Osteocyte (in vitro differentiated cells): ENCODE measurements at regions not wholly inside any gene's neighbourhood (a gene's known extent, or its start where the extent isn't known, plus 50 kb on each side); places are given as distances from the start of the nearest gene placed in this dataset.

ENCODE experiments used
- DNase-seq: peaks from one replicate; pipeline ENCODE4 v3.0.0; 2021; ENCODE audit warnings: mixed read lengths; ENCODE audit not compliant: unreplicated experiment; ENCODE audit errors: extremely low spot score
- H3K27ac Mint-ChIP-seq: one replicate; pipeline ENCODE4 v1.8.0; 2021; ENCODE audit warnings: mild to moderate bottlenecking, mixed read lengths; ENCODE audit not compliant: unreplicated experiment
- H3K27me3 Mint-ChIP-seq: one replicate; pipeline ENCODE4 v1.8.0; 2021; ENCODE audit warnings: mixed read lengths; ENCODE audit not compliant: unreplicated experiment
- H3K36me3 Mint-ChIP-seq: one replicate; pipeline ENCODE4 v1.8.0; 2021; ENCODE audit warnings: mixed read lengths; ENCODE audit not compliant: unreplicated experiment
- H3K4me1 Mint-ChIP-seq: one replicate; pipeline ENCODE4 v1.8.0; 2021; ENCODE audit warnings: mixed read lengths; ENCODE audit not compliant: unreplicated experiment
- H3K4me3 Mint-ChIP-seq: one replicate; pipeline ENCODE4 v1.8.0; 2021; ENCODE audit warnings: mild to moderate bottlenecking, moderate library complexity, mixed read lengths; ENCODE audit not compliant: unreplicated experiment
- H3K9me3 Mint-ChIP-seq: one replicate; pipeline ENCODE4 v1.8.0; 2021; ENCODE audit warnings: mixed read lengths; ENCODE audit not compliant: unreplicated experiment
- CTCF ChIP-seq: fragments of 200-600 bp; sonication (generic); IDR thresholded peaks from 2 replicates; pipeline ENCODE4 v1.5.0; 2021; ENCODE audit warnings: antibody characterized with exemption, mild to moderate bottlenecking, moderate library complexity

DNA sequence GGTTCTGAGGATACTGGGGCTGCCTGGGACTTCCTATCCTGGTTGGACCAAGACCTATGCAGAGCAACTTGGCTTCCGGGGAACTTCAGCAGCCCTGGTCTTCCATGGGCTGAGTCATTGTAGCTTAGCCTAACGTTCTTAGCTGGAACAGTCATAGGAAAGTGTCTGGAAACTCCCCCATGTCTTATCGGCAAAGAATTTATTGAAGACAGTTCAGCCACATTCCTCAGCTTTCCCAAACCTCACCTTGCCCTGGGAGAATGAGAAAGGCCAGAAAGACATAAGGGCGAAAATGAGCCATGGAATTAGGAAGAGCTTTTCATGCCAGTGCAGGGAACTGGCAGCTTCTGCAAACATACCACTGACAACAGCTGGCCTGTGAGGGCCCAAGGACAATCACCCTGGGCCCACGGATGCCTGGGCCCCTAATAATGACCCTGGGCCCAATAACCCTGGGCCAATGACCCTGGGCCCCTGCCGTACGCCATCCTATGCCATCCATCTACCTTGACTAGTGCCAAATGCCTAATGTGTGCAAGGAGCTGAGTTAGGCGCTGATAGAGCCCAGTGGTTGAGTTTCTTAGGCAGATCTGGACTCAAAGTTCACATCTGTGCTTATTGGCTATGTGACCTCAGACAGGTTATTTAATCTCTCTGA, 114.4 kb upstream of the GADD45A start:
- H3K4me3 Mint-ChIP-seq = no peak overlapping the region
- peaks cover 13% of the 10 kb centered on the region for H3K4me1 Mint-ChIP-seq
- H3K9me3 Mint-ChIP-seq = no peaks in the 10 kb centered on the region
- DNase-seq = no peak
- no peaks in the 10 kb centered on the region for H3K27me3 Mint-ChIP-seq
- H3K27ac Mint-ChIP-seq = no peak overlapping the region
- TF ChIP-seq CTCF = no peak
- H3K36me3 Mint-ChIP-seq = no peaks in the 10 kb centered on the region

DNA sequence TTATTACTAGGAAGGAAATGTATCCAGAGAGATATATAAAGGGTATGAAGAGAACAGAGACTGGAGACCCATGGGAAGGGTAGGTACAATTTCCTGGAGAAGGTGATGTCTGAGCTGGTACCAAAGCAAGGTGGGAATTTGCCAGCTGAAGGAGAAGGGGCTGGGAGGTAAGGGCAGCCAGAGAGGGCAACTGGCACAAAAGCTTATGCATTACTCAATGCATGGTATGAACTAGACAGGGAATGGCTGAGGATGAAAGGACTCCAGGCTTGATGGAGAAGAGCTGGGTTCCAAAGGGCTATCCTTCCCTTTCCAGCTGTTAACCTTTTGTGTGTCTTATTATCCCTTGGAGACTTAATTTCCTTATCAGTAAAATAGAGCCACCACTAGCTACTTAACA, 113.6 kb upstream of the GADD45A start:
- DNase-seq = no peak
- H3K27ac Mint-ChIP-seq = no peak overlapping the region
- peaks cover 4% of the 10 kb centered on the region for H3K9me3 Mint-ChIP-seq
- no peaks in the 10 kb centered on the region for H3K36me3 Mint-ChIP-seq
- TF ChIP-seq CTCF = no peak
- no peak overlapping the region for H3K4me3 Mint-ChIP-seq
- H3K4me1 Mint-ChIP-seq = peaks cover 17% of the 10 kb centered on the region
- H3K27me3 Mint-ChIP-seq = no peaks in the 10 kb centered on the region

DNA sequence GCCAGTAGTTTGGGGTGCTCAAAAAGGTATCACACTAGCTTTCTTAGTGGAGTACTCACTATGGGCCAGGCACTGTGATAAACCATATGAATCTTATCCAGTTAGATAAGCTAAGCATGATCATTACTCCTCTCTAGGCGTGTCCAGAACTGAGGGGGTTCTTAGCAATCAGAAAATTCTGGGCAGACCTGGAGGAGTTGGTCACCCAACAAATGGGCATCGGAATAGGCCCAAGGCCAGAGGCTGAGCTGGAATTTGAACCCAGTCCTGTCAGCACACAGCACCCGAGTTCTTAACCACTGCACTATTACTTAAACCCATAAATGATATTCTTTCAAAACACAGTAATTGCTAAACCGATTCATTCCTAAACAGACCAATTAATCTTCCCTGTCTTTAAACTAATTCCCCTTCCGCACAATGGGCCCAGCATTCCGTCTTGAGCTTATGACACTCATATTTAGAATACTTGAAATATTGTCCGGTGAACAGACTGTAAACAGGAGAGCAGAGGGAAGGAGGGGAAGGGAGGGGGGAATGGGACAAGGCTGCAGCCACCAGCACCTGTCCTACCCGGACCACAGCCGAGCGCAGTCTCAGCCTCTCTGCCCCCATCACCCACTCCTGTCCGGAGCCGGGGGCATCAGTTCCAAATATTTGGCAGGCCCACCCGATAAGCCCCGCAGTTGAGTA, 113.0 kb upstream of the GADD45A start:
- no peak for TF ChIP-seq CTCF
- Mint-ChIP-seq H3K36me3 (no peaks in the 10 kb centered on the region), H3K27ac (no peak overlapping the region), H3K9me3 (peaks cover 4% of the 10 kb centered on the region), H3K4me3 (no peak overlapping the region), H3K27me3 (no peaks in the 10 kb centered on the region), H3K4me1 (peaks cover 17% of the 10 kb centered on the region)
- DNase-seq = no peak

GRCh38 chr1:67572594-67573221, 112.3 kb upstream of the GADD45A start:
- Mint-ChIP-seq H3K9me3 (peaks cover 4% of the 10 kb centered on the region), H3K4me1 (peaks cover 17% of the 10 kb centered on the region), H3K36me3 (no peaks in the 10 kb centered on the region), H3K27ac (no peak overlapping the region), H3K4me3 (no peak overlapping the region), H3K27me3 (no peaks in the 10 kb centered on the region)
- TF ChIP-seq CTCF = no peak
- no peak for DNase-seq

GRCh38 chr1:67573311-67573872, 111.6 kb upstream of the GADD45A start:
- no peaks in the 10 kb centered on the region for H3K27me3 Mint-ChIP-seq
- no peak for DNase-seq
- peaks cover 17% of the 10 kb centered on the region for H3K4me1 Mint-ChIP-seq
- H3K9me3 Mint-ChIP-seq = peaks cover 4% of the 10 kb centered on the region
- no peak overlapping the region for H3K27ac Mint-ChIP-seq
- TF ChIP-seq CTCF = no peak
- no peaks in the 10 kb centered on the region for H3K36me3 Mint-ChIP-seq
- H3K4me3 Mint-ChIP-seq = no peak overlapping the region
